CD4-positive, alpha-beta T cell (primary cell): ENCODE measurements at regions not wholly inside any gene's neighbourhood (a gene's known extent, or its start where the extent isn't known, plus 50 kb on each side); places are given as distances from the start of the nearest gene placed in this dataset.

Experiments
- ATAC-seq: fragments of 200-7000 bp; cut with Tn5 transposase; one replicate; pipeline ENCODE4 v1.10.0; 2022; ENCODE audit warnings: mild to moderate bottlenecking; ENCODE audit not compliant: poor library complexity
- CTCF ChIA-PET: fragments of 350-600 bp; sonication (Branson Sonifier 250); formaldehyde crosslinking; loops from one replicate; lab custom pipeline; 2021; ENCODE audit warnings: antibody characterized with exemption, inconsistent platforms; lab: Charles Lee
- POLR2A ChIA-PET: fragments of 350-600 bp; sonication (Branson Sonifier 250); formaldehyde crosslinking; loops from one replicate; lab custom pipeline; 2021; ENCODE audit warnings: antibody characterized with exemption, inconsistent platforms; lab: Charles Lee
- DNase-seq, 14 experiments: peaks; one replicate each; pipeline ENCODE4 v3.0.0-alpha.2; 2013 to 2020; ENCODE audit warnings: mixed read lengths in 2 of 14
- H3K27ac ChIP-seq, 2 donors: one replicate each; pipeline versions ENCODE4 v1.5.1 to v1.7.0; 2013; ENCODE audit warnings: low read length in 2 of 2, low read depth in 1 of 2, mild to moderate bottlenecking in 1 of 2
- H3K27me3 ChIP-seq, 2 experiments: 1 replicate in 1 of 2; 2 replicates in 1 of 2; pipeline versions ENCODE4 v1.6.1 to v1.7.0; 2013; ENCODE audit warnings: low read length in 2 of 2, control low read depth in 1 of 2, mild to moderate bottlenecking in 1 of 2, moderate library complexity in 1 of 2; ENCODE audit not compliant: insufficient read depth in 2 of 2, control insufficient read depth in 1 of 2
- H3K36me3 ChIP-seq: one replicate; pipeline ENCODE4 v1.6.1; 2013; ENCODE audit warnings: low read length, control low read depth; ENCODE audit not compliant: insufficient read depth
- H3K4me1 ChIP-seq: one replicate; pipeline ENCODE4 v1.6.1; 2013; ENCODE audit warnings: low read length, control low read depth; ENCODE audit not compliant: insufficient read depth
- H3K4me3 ChIP-seq: one replicate; pipeline ENCODE4 v1.5.1; 2013; ENCODE audit warnings: mild to moderate bottlenecking, low read length, moderate library complexity
- H3K9me3 ChIP-seq, 2 experiments: 1 replicate in 1 of 2; 2 replicates in 1 of 2; pipeline versions ENCODE4 v1.6.1 to v1.7.0; 2013; ENCODE audit warnings: low read length in 2 of 2, mild to moderate bottlenecking in 2 of 2, control low read depth in 1 of 2, moderate library complexity in 1 of 2; ENCODE audit not compliant: control insufficient read depth in 1 of 2, insufficient read depth in 1 of 2
- H3K27ac Mint-ChIP-seq: one replicate; pipeline ENCODE4 v1.8.0; 2020; ENCODE audit warnings: mixed read lengths
- H3K27me3 Mint-ChIP-seq: one replicate; pipeline ENCODE4 v1.8.0; 2021; ENCODE audit warnings: mixed read lengths
- H3K36me3 Mint-ChIP-seq: one replicate; pipeline ENCODE4 v1.8.0; 2021; ENCODE audit warnings: low read depth, mixed read lengths
- H3K4me1 Mint-ChIP-seq: one replicate; pipeline ENCODE4 v1.8.0; 2021; ENCODE audit warnings: low read depth, mixed read lengths
- H3K4me3 Mint-ChIP-seq: one replicate; pipeline ENCODE4 v1.8.0; 2020; ENCODE audit warnings: mild to moderate bottlenecking, mixed read lengths
- H3K9me3 Mint-ChIP-seq: one replicate; pipeline ENCODE4 v1.8.0; 2020; ENCODE audit warnings: mixed read lengths
- CTCF ChIP-seq: fragments of 200-600 bp; IDR thresholded peaks from one replicate; pipeline ENCODE4 v1.8.0; 2022; ENCODE audit warnings: antibody characterized with exemption, mild to moderate bottlenecking
- intact Hi-C, 2 experiments: fragments of 100-400 bp; cut with DNase I in 1 of 2; cut with micrococcal nuclease in 1 of 2; formaldehyde crosslinking; loops; one replicate each; pipeline versions ENCODE4 v1.15.1 to v1.9.0; 2023 to 2025; cut with DNase I, micrococcal nuclease

GRCh38 chr11:106236295-106236694 lies 158.8 kb downstream of the AASDHPPT start:
- ChIA-PET CTCF (no interaction called here), POLR2A (no interaction called here)
- Histone ChIP-seq H3K27ac (no peak overlapping the region), H3K27me3 (no peaks in the 10 kb centered on the region), H3K36me3 (no peaks in the 10 kb centered on the region), H3K9me3 (no peaks in the 10 kb centered on the region), H3K4me3 (no peak overlapping the region), H3K4me1 (no peaks in the 10 kb centered on the region)
- no peak for ATAC-seq
- no peak for DNase-seq
- no peak overlapping the region for H3K27ac Mint-ChIP-seq
- H3K4me1 Mint-ChIP-seq = no peaks in the 10 kb centered on the region
- intact Hi-C loops = no loop called here
- no peaks in the 10 kb centered on the region for H3K36me3 Mint-ChIP-seq
- TF ChIP-seq CTCF = no peak
- no peaks in the 10 kb centered on the region for H3K9me3 Mint-ChIP-seq
- no peak overlapping the region for H3K4me3 Mint-ChIP-seq
- peaks cover 4% of the 10 kb centered on the region for H3K27me3 Mint-ChIP-seq

- TF ChIP-seq CTCF = no peak
- CTCF ChIA-PET = no interaction called here
- no peak for ATAC-seq
- Histone ChIP-seq H3K27ac (no peak overlapping the region), H3K4me3 (no peak overlapping the region), H3K36me3 (no peaks in the 10 kb centered on the region), H3K9me3 (no peaks in the 10 kb centered on the region), H3K27me3 (no peaks in the 10 kb centered on the region), H3K4me1 (no peaks in the 10 kb centered on the region)
- Mint-ChIP-seq H3K4me1 (no peaks in the 10 kb centered on the region), H3K36me3 (no peaks in the 10 kb centered on the region), H3K4me3 (no peak overlapping the region), H3K27me3 (peaks cover 4% of the 10 kb centered on the region), H3K9me3 (no peaks in the 10 kb centered on the region), H3K27ac (no peak overlapping the region)
- POLR2A ChIA-PET = no interaction called here
- DNase-seq = no peak
- intact Hi-C loops = no loop called here
These were observed 161.4 kb downstream of the AASDHPPT start for GRCh38 chr11:106238704-106239360.

GRCh38 chr11:106241601-106242257 lies 164.3 kb downstream of the AASDHPPT start:
- peaks cover 0 to 4% of the 10 kb centered on the region in 2 experiments for H3K9me3 ChIP-seq
- intact Hi-C loops = no loop called here
- no peak overlapping the region for H3K27ac ChIP-seq
- no peaks in the 10 kb centered on the region for H3K36me3 Mint-ChIP-seq
- H3K4me1 Mint-ChIP-seq = no peaks in the 10 kb centered on the region
- H3K4me3 ChIP-seq = no peak overlapping the region
- peaks cover 12% of the 10 kb centered on the region for H3K9me3 Mint-ChIP-seq
- no peak for ATAC-seq
- peaks cover 4% of the 10 kb centered on the region for H3K27me3 Mint-ChIP-seq
- no peak for DNase-seq
- CTCF ChIA-PET = no interaction called here
- H3K4me3 Mint-ChIP-seq = no peak overlapping the region
- TF ChIP-seq CTCF = no peak
- no peaks in the 10 kb centered on the region for H3K27me3 ChIP-seq
- H3K27ac Mint-ChIP-seq = no peak overlapping the region
- no peaks in the 10 kb centered on the region for H3K4me1 ChIP-seq
- no peaks in the 10 kb centered on the region for H3K36me3 ChIP-seq
- POLR2A ChIA-PET = no interaction called here
